SK-N-SH (cell line): ENCODE measurements at regions not wholly inside any gene's neighbourhood (a gene's known extent, or its start where the extent isn't known, plus 50 kb on each side); places are given as distances from the start of the nearest gene placed in this dataset.

Source experiments
- CTCF ChIA-PET: fragments of 300-600, 350-600 bp; formaldehyde crosslinking; extraction: SDS; loops from one replicate; lab custom pipeline; 2021; lab: Yijun Ruan, JAX
- POLR2A ChIA-PET: fragments of 350-600 bp; sonication (Branson Sonifier 250); formaldehyde crosslinking; extraction: SDS; loops from one replicate; lab custom pipeline; 2020; ENCODE audit warnings: antibody characterized with exemption, inconsistent platforms; lab: Yijun Ruan, JAX
- DNase-seq: peaks from one replicate; pipeline ENCODE4 v3.0.0; 2012
- H2AFZ ChIP-seq: fragments of 200-600 bp; sonication (generic); 2 replicates; pipeline ENCODE4 v1.8.1; 2016; ENCODE audit warnings: antibody characterized with exemption, mild to moderate bottlenecking, low read depth
- H3F3A ChIP-seq: fragments of 200-600 bp; sonication (generic); replicated peaks from 2 replicates; pipeline ENCODE3; 2016; ENCODE audit warnings: antibody characterized with exemption, mild to moderate bottlenecking; ENCODE audit not compliant: insufficient read depth
- H3K27ac ChIP-seq, 2 experiments: fragments of 200-500 bp in 1 of 2; fragments of 200-600 bp in 1 of 2; sonication (Bioruptor generic) in 1 of 2; sonication (generic), shearing (Covaris generic) in 1 of 2; 2 replicates each; pipeline versions ENCODE4 v1.5.1 to v1.6.1; 2014 to 2016; ENCODE audit warnings: low read depth in 2 of 2, inconsistent platforms in 1 of 2, low read length in 1 of 2, mild to moderate bottlenecking in 1 of 2, mixed read lengths in 1 of 2
- H3K27me3 ChIP-seq: fragments of 200-600 bp; sonication (generic), shearing (Covaris generic); 2 replicates; pipeline ENCODE4 v1.6.1; 2016; ENCODE audit warnings: mixed run types; ENCODE audit not compliant: insufficient read depth
- H3K36me3 ChIP-seq, 2 experiments: fragments of 200-500 bp in 1 of 2; fragments of 200-600 bp in 1 of 2; sonication (Bioruptor generic) in 1 of 2; sonication (generic) in 1 of 2; replicated peaks in 1 of 2; 2 replicates each; pipeline versions ENCODE3 to v1.5.1; 2014 to 2016; ENCODE audit warnings: low read length in 1 of 2, mild to moderate bottlenecking in 1 of 2; ENCODE audit not compliant: insufficient read depth in 2 of 2, control insufficient read depth in 1 of 2
- H3K4me1 ChIP-seq, 2 experiments: fragments of 200-500 bp in 1 of 2; fragments of 200-600 bp in 1 of 2; sonication (Bioruptor generic) in 1 of 2; sonication (generic), shearing (Covaris generic) in 1 of 2; 2 replicates each; pipeline versions ENCODE4 v1.5.1 to v1.6.1; 2014 to 2016; ENCODE audit warnings: low read depth in 1 of 2, low read length in 1 of 2, mixed run types in 1 of 2; ENCODE audit not compliant: insufficient read depth in 2 of 2, control insufficient read depth in 1 of 2
- H3K4me2 ChIP-seq: fragments of 200-600 bp; sonication (generic), shearing (Covaris generic); 2 replicates; pipeline ENCODE4 v1.6.1; 2017; ENCODE audit warnings: mixed run types
- H3K4me3 ChIP-seq, 2 experiments: fragments of 200-500 bp in 1 of 2; fragments of 200-600 bp in 1 of 2; sonication (Bioruptor generic) in 1 of 2; sonication (generic), shearing (Covaris generic) in 1 of 2; 2 replicates each; pipeline versions ENCODE4 v1.5.1 to v1.8.1; 2014 to 2016; ENCODE audit warnings: low read depth in 2 of 2, inconsistent platforms in 1 of 2, low read length in 1 of 2, mild to moderate bottlenecking in 1 of 2, mixed read lengths in 1 of 2, moderate library complexity in 1 of 2
- H3K79me2 ChIP-seq: fragments of 200-600 bp; sonication (generic); 2 replicates; pipeline ENCODE4 v1.8.1; 2017; ENCODE audit warnings: mild to moderate bottlenecking; ENCODE audit not compliant: insufficient read depth
- H3K9ac ChIP-seq: fragments of 200-600 bp; sonication (generic); 2 replicates; pipeline ENCODE4 v1.6.1; 2017; ENCODE audit warnings: mixed run types
- H3K9me2 ChIP-seq: fragments of 200-600 bp; sonication (generic); 2 replicates; pipeline ENCODE4 v1.6.1; 2017; ENCODE audit warnings: mixed run types
- H3K9me3 ChIP-seq: fragments of 200-600 bp; sonication (generic); 2 replicates; pipeline ENCODE4 v1.6.1; 2017; ENCODE audit warnings: mixed run types, mild to moderate bottlenecking, moderate library complexity
- H4K20me1 ChIP-seq: fragments of 200-600 bp; sonication (generic); 2 replicates; pipeline ENCODE4 v1.6.1; 2017; ENCODE audit warnings: mild to moderate bottlenecking, mixed run types; ENCODE audit not compliant: insufficient read depth
- EP300 ChIP-seq, 2 experiments: IDR thresholded peaks; 2 replicates each; pipeline versions ENCODE4 v1.4.0 to v1.6.1; 2012; ENCODE audit warnings: borderline replicate concordance in 1 of 2, low read depth in 1 of 2, low read length in 1 of 2
- GABPA ChIP-seq: IDR thresholded peaks from 2 replicates; pipeline ENCODE4 v1.4.0; 2012; ENCODE audit warnings: low read depth, mild to moderate bottlenecking
- GATA2 ChIP-seq: sonication (generic); formaldehyde crosslinking; IDR thresholded peaks from 2 replicates; pipeline ENCODE4 v1.5.0; 2020; ENCODE audit warnings: mild to moderate bottlenecking, missing genetic modification reagents
- PBX3 ChIP-seq: IDR thresholded peaks from 2 replicates; pipeline ENCODE4; 2012
- RAD21 ChIP-seq: IDR thresholded peaks from 2 replicates; pipeline ENCODE4 v1.6.1; 2012; ENCODE audit warnings: mild to moderate bottlenecking, low read length
- RCOR1 ChIP-seq: fragments of 150-350 bp; IDR thresholded peaks from 2 replicates; pipeline ENCODE4 v1.6.1; 2017; ENCODE audit warnings: antibody characterized with exemption, low read length
- RFX5 ChIP-seq: IDR thresholded peaks from 2 replicates; pipeline ENCODE4 v1.6.1; 2012; ENCODE audit warnings: mild to moderate bottlenecking, improper control_type of control experiment, low read length
- TCF12 ChIP-seq: IDR thresholded peaks from 2 replicates; pipeline ENCODE4 v1.4.0; 2012
- ZBTB33 ChIP-seq: IDR thresholded peaks from 2 replicates; pipeline ENCODE4 v1.4.0; 2012; ENCODE audit warnings: low read depth, borderline replicate concordance
- WGBS: methylation state at CpG from one replicate; pipeline ENCODE4 v1.1.6; 2017; ENCODE audit warnings: low lambda C conversion rate; 5-methylcytosine and 5-hydroxymethylcytosine counted together

- no peak overlapping the region for H3K4me2 ChIP-seq
- H3F3A ChIP-seq: no peaks in the 10 kb centered on the region
- no peak overlapping the region for H2AFZ ChIP-seq
- H3K9me3 ChIP-seq: no peaks in the 10 kb centered on the region
- H3K27ac ChIP-seq: peak overlapping the region in 1 of 2 experiments; percentile 50; a peak in 1 of 4 replicates
- ChIA-PET CTCF (interaction anchor here (1.3 kb wide), 1 partner anchor 115 kb away, joined by 3 read pairs; no protein-coding TSS in a partner anchor), POLR2A (no interaction called here)
- H3K79me2 ChIP-seq: no peaks in the 10 kb centered on the region
- no peak for DNase-seq
- TF ChIP-seq RCOR1 (no peak), GATA2 (CRISPR knock-in tag) (no peak), GABPA (no peak), EP300 (IDR thresholded peaks at IDR 0.05; ENCODE audit: borderline replicate concordance in 1 of 2, low read depth in 1 of 2, low read length in 1 of 2) (peak in 1 of 2 experiments; percentile 32; a peak in 1 of 4 replicates), PBX3 (0 out of 2 replicates have a peak, but pooled peaks have one; percentile 19), TCF12 (peak; percentile 45; the same call in 1 of the 2 replicates)
- WGBS: 86% methylated on average over 1 of the region's 1 CpG
- H3K4me3 ChIP-seq: no peak overlapping the region
- no peaks in the 10 kb centered on the region for H3K27me3 ChIP-seq
- no peaks in the 10 kb centered on the region; a peak in 1 of 4 replicates for H3K4me1 ChIP-seq
- no peak overlapping the region for H3K9ac ChIP-seq
- H4K20me1 ChIP-seq: no peaks in the 10 kb centered on the region
- no peaks in the 10 kb centered on the region for H3K9me2 ChIP-seq
- H3K36me3 ChIP-seq: no peaks in the 10 kb centered on the region
Measured at GRCh38 chr7:93830141-93830925, 60.2 kb downstream of the TFPI2 start.

- Histone ChIP-seq H3K4me3 (no peak overlapping the region), H3K36me3 (no peaks in the 10 kb centered on the region)
- TF ChIP-seq RAD21: no peak
- TF ChIP-seq ZBTB33: no peak
- TF ChIP-seq RFX5: no peak
- TF ChIP-seq, all 33 proteins: peak for 0
- CTCF ChIA-PET: no interaction called here
- Histone ChIP-seq H3K79me2 (no peaks in the 10 kb centered on the region), H2AFZ (no peak overlapping the region), H3K9me3 (no peaks in the 10 kb centered on the region), H3K27ac (no peak overlapping the region), H4K20me1 (no peaks in the 10 kb centered on the region), H3F3A (no peaks in the 10 kb centered on the region), H3K27me3 (no peaks in the 10 kb centered on the region), H3K9me2 (no peaks in the 10 kb centered on the region), H3K4me2 (no peak overlapping the region), H3K4me1 (no peaks in the 10 kb centered on the region; a peak in 1 of 4 replicates), H3K9ac (no peak overlapping the region)
- no peak for DNase-seq
- 84% methylated on average over 5 of the region's 5 CpGs for WGBS
- POLR2A ChIA-PET: no interaction called here
Measured at GRCh38 chr7:93828260-93828659, 62.3 kb downstream of the TFPI2 start.
